DND-41 (cell line): ENCODE measurements at regions not wholly inside any gene's neighbourhood (a gene's known extent, or its start where the extent isn't known, plus 50 kb on each side); places are given as distances from the start of the nearest gene placed in this dataset.
A peak's percentile ranks its signal among the peaks of the same experiment; 100 is the strongest.

ENCODE experiments used
- ATAC-seq: fragments of 200-7000 bp; cut with Tn5 transposase; 3 replicates; pipeline ENCODE4 v1.9.1; 2021; ENCODE audit warnings: low read depth; ENCODE audit not compliant: insufficient read depth
- DNase-seq: peaks from one replicate; pipeline ENCODE4 v3.0.0-alpha.2; 2020
- H2AFZ ChIP-seq: 2 replicates; pipeline ENCODE4 v1.6.0; 2012; ENCODE audit warnings: low read depth, low read length
- H3K27ac ChIP-seq: 2 replicates; pipeline ENCODE4 v1.5.1; 2012; ENCODE audit warnings: low read length, inconsistent platforms
- H3K27me3 ChIP-seq: fragments of 200-600 bp; sonication (generic); 2 replicates; pipeline ENCODE4 v1.6.0; 2012; ENCODE audit warnings: low read length, mild to moderate bottlenecking, inconsistent platforms; ENCODE audit not compliant: insufficient read depth, poor library complexity
- H3K36me3 ChIP-seq: 2 replicates; pipeline ENCODE4 v1.5.1; 2012; ENCODE audit warnings: low read length, inconsistent platforms; ENCODE audit not compliant: insufficient read depth
- H3K4me1 ChIP-seq: 2 replicates; pipeline ENCODE4 v1.5.1; 2012; ENCODE audit warnings: mild to moderate bottlenecking, low read length; ENCODE audit not compliant: insufficient read depth
- H3K4me2 ChIP-seq: 2 replicates; pipeline ENCODE4 v1.6.0; 2012; ENCODE audit warnings: mild to moderate bottlenecking, moderate library complexity, low read length, inconsistent platforms; ENCODE audit not compliant: insufficient read depth
- H3K4me3 ChIP-seq, 2 experiments: fragments of 200-600 bp in 1 of 2; shearing (Covaris generic) in 1 of 2; 2 replicates each; pipeline ENCODE4 v1.5.1; 2012 to 2016; ENCODE audit warnings: inconsistent platforms in 2 of 2, low read length in 2 of 2, mild to moderate bottlenecking in 2 of 2, low read depth in 1 of 2, moderate library complexity in 1 of 2
- H3K79me2 ChIP-seq: 2 replicates; pipeline ENCODE4 v1.6.0; 2012; ENCODE audit warnings: low read length, inconsistent platforms; ENCODE audit not compliant: insufficient read depth
- H3K9ac ChIP-seq: 2 replicates; pipeline ENCODE4 v1.6.0; 2012; ENCODE audit warnings: low read depth, mild to moderate bottlenecking, inconsistent platforms, low read length, moderate library complexity
- H3K9me3 ChIP-seq: 2 replicates; pipeline ENCODE4 v1.5.1; 2012; ENCODE audit warnings: low read length, moderate library complexity, mild to moderate bottlenecking, inconsistent platforms; ENCODE audit not compliant: insufficient read depth, severe bottlenecking
- H4K20me1 ChIP-seq: 2 replicates; pipeline ENCODE4 v1.6.0; 2012; ENCODE audit warnings: low read length; ENCODE audit not compliant: insufficient read depth
- EZH2 ChIP-seq: IDR thresholded peaks from 3 replicates; pipeline ENCODE4 v1.6.1; 2012; ENCODE audit warnings: borderline replicate concordance, low read depth, mild to moderate bottlenecking, moderate library complexity, low read length, inconsistent platforms; ENCODE audit not compliant: severe bottlenecking
- TF ChIP-seq, protein P1 (sequence below): IDR thresholded peaks from 2 replicates; pipeline ENCODE4 v1.5.1; 2012; ENCODE audit warnings: borderline replicate concordance, low read length, moderate library complexity, mild to moderate bottlenecking; ENCODE audit not compliant: poor library complexity, severe bottlenecking; ENCODE audit errors: extremely low read depth

DNA sequence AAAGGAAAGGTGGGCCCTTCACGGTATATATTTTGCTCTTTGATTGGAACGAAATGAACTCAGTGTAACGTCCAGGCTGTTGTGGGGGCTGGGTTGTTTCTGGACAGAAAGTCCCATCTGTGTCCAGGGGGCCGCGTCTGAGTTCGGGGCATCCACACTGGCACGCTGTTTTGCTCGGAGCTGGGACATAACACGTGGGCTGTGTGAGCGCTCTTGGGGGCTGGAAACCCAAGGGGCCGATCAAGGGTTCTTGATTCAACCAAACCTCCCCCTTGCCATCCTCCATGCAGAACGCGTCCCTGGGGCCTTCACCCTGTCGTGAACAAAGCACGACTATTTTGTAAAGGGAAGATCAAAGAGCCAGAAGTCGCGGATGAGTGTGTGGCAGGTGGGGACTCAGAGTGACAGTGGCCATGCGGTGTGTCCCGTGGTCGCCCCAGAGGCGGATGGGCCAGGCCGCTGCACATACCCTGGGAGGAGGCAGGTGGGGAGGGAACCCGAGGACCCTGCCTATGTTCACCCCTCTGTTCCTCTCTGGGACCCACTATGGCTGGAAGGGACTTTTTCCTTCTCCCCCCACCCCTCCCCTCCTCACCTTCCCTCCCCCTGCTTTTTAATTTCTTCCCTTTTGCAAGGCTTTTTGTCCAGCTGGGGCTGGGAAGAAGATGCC, 387.2 kb downstream of the SEC14L1 start:
- Histone ChIP-seq H3K9ac (peak overlapping the region; percentile 43; the same call in 1 of the 2 replicates), H4K20me1 (no peaks in the 10 kb centered on the region), H2AFZ (peak overlapping the region; percentile 56; the same call in 1 of the 2 replicates), H3K27ac (no peak overlapping the region), H3K4me3 (peak overlapping the region in 1 of 2 experiments; percentile 53; a peak in 1 of 4 replicates), H3K79me2 (no peaks in the 10 kb centered on the region), H3K36me3 (no peaks in the 10 kb centered on the region), H3K9me3 (no peaks in the 10 kb centered on the region), H3K4me2 (peak overlapping the region; percentile 71), H3K4me1 (peaks cover 18% of the 10 kb centered on the region), H3K27me3 (peaks cover 8% of the 10 kb centered on the region)
- no peak for TF ChIP-seq EZH2
- TF ChIP-seq, protein P1, sequence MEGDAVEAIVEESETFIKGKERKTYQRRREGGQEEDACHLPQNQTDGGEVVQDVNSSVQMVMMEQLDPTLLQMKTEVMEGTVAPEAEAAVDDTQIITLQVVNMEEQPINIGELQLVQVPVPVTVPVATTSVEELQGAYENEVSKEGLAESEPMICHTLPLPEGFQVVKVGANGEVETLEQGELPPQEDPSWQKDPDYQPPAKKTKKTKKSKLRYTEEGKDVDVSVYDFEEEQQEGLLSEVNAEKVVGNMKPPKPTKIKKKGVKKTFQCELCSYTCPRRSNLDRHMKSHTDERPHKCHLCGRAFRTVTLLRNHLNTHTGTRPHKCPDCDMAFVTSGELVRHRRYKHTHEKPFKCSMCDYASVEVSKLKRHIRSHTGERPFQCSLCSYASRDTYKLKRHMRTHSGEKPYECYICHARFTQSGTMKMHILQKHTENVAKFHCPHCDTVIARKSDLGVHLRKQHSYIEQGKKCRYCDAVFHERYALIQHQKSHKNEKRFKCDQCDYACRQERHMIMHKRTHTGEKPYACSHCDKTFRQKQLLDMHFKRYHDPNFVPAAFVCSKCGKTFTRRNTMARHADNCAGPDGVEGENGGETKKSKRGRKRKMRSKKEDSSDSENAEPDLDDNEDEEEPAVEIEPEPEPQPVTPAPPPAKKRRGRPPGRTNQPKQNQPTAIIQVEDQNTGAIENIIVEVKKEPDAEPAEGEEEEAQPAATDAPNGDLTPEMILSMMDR = no peak
- peak; percentile 34 for DNase-seq
- peak; percentile 22; the same call in 1 of the 3 replicates for ATAC-seq

DNA sequence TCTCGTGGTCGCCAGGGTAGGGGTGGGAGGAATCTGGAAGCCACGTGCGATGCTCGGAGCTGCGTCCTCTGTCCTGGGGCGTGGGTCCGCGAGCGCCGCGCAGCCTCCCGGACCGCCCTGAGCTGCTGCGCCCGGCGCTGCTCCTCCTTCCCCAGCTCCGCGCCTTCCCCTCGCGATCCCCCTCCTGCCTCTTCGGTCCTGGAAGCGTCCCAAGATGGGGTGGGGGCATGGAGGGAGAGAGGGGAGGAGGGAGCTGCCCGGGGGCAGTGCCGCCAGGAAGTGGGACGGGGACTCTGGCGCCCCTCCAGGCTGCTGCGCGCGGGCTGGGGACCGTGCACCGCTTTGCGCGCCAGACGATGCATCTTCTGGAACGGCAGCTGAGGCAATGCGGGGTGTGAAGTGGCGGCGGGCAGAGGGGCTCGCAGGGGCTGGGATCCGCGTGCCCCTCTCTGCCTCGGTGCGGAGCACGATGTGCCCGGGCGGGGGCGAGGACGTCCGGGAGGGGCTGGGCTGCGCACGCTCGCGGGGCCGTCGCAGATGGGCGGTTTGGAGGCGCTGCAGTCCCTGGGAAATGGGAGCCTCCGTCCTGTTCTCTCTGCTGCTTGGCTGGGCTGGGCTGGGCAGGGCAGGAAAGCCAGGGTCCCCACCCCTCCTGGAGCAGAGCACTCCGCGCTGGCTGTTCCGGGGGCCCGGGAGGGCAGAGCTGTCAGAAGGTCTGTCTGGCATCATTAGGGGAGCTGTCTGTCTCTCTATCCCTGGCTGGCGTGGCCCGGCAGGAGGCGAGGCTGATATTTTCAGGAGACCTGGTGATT, 388.0 kb downstream of the SEC14L1 start:
- peak overlapping the region; percentile 71 for H3K4me2 ChIP-seq
- ATAC-seq (peak; percentile 92), DNase-seq (peak; percentile 75)
- H3K4me3 ChIP-seq = peak overlapping the region in 1 of 2 experiments; percentile 53; a peak in 2 of 4 replicates
- H3K9ac ChIP-seq = peak overlapping the region; percentile 43; the same call in 1 of the 2 replicates
- no peak overlapping the region for H3K27ac ChIP-seq
- H3K36me3 ChIP-seq = no peaks in the 10 kb centered on the region
- peak overlapping the region; percentile 56 for H2AFZ ChIP-seq
- no peaks in the 10 kb centered on the region for H3K79me2 ChIP-seq
- peaks cover 8% of the 10 kb centered on the region for H3K27me3 ChIP-seq
- H3K9me3 ChIP-seq = no peaks in the 10 kb centered on the region
- H4K20me1 ChIP-seq = no peaks in the 10 kb centered on the region
- peaks cover 18% of the 10 kb centered on the region for H3K4me1 ChIP-seq
- peak; percentile 58 for TF ChIP-seq EZH2
- TF ChIP-seq, protein P1 = peak; percentile 69

DNA sequence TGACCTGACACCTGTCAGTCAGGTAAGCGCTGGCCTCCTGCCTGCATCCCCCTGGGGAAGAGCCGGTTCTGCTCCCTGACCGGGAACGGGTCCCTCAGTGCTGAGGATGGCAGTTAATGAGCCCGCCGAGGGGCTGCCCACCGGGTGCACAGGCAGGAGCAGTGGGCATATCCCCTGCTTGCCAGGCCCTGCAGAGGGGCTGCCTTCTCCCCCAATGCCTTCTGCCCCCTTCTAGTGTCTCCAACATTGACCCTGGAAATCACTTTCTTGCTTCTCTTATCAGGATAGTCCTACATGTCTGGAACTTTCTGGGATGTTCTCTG, 388.5 kb downstream of the SEC14L1 start:
- peaks cover 18% of the 10 kb centered on the region for H3K4me1 ChIP-seq
- TF ChIP-seq, protein P1 = no peak
- no peak for TF ChIP-seq EZH2
- ATAC-seq = no peak
- no peak for DNase-seq
- peak overlapping the region; percentile 71 for H3K4me2 ChIP-seq
- H4K20me1 ChIP-seq = no peaks in the 10 kb centered on the region
- peak overlapping the region; percentile 43; the same call in 1 of the 2 replicates for H3K9ac ChIP-seq
- no peak overlapping the region for H2AFZ ChIP-seq
- no peaks in the 10 kb centered on the region for H3K36me3 ChIP-seq
- no peak overlapping the region for H3K27ac ChIP-seq
- H3K79me2 ChIP-seq = no peaks in the 10 kb centered on the region
- H3K9me3 ChIP-seq = peaks cover 4% of the 10 kb centered on the region
- H3K27me3 ChIP-seq = peaks cover 8% of the 10 kb centered on the region
- H3K4me3 ChIP-seq = peak overlapping the region in 1 of 2 experiments; percentile 53; a peak in 2 of 4 replicates
